GM21390 (cell line): ENCODE measurements at regions not wholly inside any gene's neighbourhood (a gene's known extent, or its start where the extent isn't known, plus 50 kb on each side); places are given as distances from the start of the nearest gene placed in this dataset.
"Not testable (repeated sequence)": the region's sequence is repeated elsewhere in the genome, so short reads cannot be mapped to it uniquely, and the experiment has no call there.

Experiments used
- ATAC-seq: cut with Tn5 transposase; IDR thresholded peaks from one replicate; pipeline ENCODE4 v1.9.1; 2021; ENCODE audit not compliant: unreplicated experiment

GRCh38 chr6:18527836-18528743, 140.9 kb downstream of the RNF144B start:
- ATAC-seq: no peak

- no peak for ATAC-seq
Measured at GRCh38 chr6:18530201-18530600, 143.1 kb downstream of the RNF144B start.

GRCh38 chr6:18532139-18532538, 145.0 kb downstream of the RNF144B start:
- ATAC-seq: no peak

GRCh38 chr6:18533793-18534192, 146.6 kb downstream of the RNF144B start:
- ATAC-seq: no peak

GRCh38 chr6:18536591-18537055, 149.5 kb downstream of the RNF144B start:
- ATAC-seq: no peak

GRCh38 chr6:18538315-18538714, 151.2 kb downstream of the RNF144B start:
- no peak for ATAC-seq

GRCh38 chr6:18543051-18543450, 155.9 kb downstream of the RNF144B start:
- ATAC-seq: no peak

- not testable (repeated sequence) for ATAC-seq
Measured at GRCh38 chr6:18545142-18545541, 158.0 kb downstream of the RNF144B start.

- no peak for ATAC-seq
Measured at GRCh38 chr6:18545726-18546125, 158.6 kb downstream of the RNF144B start.

- no peak for ATAC-seq
Measured at GRCh38 chr6:18550119-18550518, 163.0 kb downstream of the RNF144B start.

- ATAC-seq: no peak
Measured at GRCh38 chr6:18551228-18551627, 164.1 kb downstream of the RNF144B start.

- no peak for ATAC-seq
Measured at GRCh38 chr6:18555750-18556149, 168.6 kb downstream of the RNF144B start.

- ATAC-seq: no peak
Measured at GRCh38 chr6:18561037-18561750, 174.0 kb downstream of the RNF144B start.

GRCh38 chr6:18562726-18563125, 175.6 kb downstream of the RNF144B start:
- ATAC-seq: no peak

- ATAC-seq: no peak
Measured at GRCh38 chr6:18564775-18565174, 177.6 kb downstream of the RNF144B start.

GRCh38 chr6:18565231-18565630, 178.1 kb downstream of the RNF144B start:
- no peak for ATAC-seq

- ATAC-seq: no peak
Measured at GRCh38 chr6:18567380-18567779, 180.2 kb downstream of the RNF144B start.

- ATAC-seq: no peak
Measured at GRCh38 chr6:18577491-18577890, 190.3 kb downstream of the RNF144B start.

- no peak for ATAC-seq
Measured at GRCh38 chr6:18579166-18579565, 192.0 kb downstream of the RNF144B start.

GRCh38 chr6:18579869-18580268, 192.7 kb downstream of the RNF144B start:
- ATAC-seq: no peak

- no peak for ATAC-seq
Measured at GRCh38 chr6:18584372-18584771, 197.2 kb downstream of the RNF144B start.

GRCh38 chr6:18585032-18585573, 198.0 kb downstream of the RNF144B start:
- ATAC-seq: no peak
